ENCODE measurements at regions not wholly inside any gene's neighbourhood (a gene's known extent, or its start where the extent isn't known, plus 50 kb on each side); places are given as distances from the start of the nearest gene placed in this dataset.
"Not testable (repeated sequence)": the region's sequence is repeated elsewhere in the genome, so short reads cannot be mapped to it uniquely, and the experiment has no call there.

DNA sequence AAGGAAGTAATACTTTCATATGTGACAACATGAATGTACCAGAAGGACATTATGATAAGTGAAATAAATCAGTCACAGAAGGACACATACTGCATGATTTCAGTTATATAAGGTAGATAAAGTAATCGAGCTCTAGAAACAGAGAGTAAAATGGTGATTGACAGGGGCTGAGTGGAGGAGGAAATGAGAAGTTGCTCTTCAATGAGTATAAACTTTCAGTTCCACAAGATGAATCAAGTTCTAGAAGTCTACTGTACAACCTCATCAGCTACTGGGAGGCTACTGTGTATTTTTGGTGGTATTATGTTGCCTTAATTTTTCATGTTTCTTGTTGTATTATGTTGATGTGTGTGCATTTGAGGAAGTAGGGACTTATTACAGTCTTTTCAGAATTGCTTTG lies 270.9 kb upstream of the GRIA3 start:
- no peak for DNase-seq (ENCODE audit: low spot score)

DNA sequence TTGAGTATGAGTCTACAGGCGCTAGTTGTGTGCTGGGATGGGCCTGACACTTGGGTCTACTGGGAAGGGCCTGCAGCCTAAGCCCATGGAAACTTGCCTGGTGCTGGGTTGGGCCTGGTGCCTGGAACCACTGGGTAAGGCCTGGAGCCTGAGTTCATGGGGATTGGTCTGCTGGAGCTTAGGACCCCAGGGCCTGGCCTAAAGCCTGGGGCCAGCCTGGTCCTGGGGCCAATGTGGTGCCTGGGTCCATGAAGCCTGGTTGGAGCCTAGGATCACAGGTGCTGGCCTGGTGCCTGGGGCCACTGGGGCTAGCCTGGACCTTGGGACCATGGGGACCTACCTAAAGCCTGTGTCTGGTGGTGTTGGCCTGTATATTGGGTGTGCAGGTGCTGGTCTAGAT lies 270.3 kb upstream of the GRIA3 start:
- DNase-seq (ENCODE audit: low spot score) = no peak

DNA sequence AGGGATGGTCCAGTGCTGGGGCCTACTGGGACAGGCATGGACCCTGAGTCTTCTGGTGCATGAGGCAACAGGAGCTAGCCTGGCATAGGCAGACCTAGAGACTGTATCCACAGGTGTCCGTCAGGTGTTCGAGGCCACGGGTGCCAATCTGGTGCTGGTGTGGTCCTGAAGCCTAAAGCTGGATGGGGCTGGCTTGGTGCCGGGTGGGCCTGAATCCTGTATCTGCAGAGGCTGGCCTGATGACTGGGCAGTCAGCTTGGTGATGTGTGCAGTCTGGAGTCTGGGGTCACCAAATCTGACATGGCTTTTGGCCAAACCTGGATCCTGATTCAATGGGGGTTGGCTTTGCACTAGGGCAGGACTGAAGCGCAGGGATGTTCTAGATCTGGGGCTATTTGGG lies 269.8 kb upstream of the GRIA3 start:
- no peak for DNase-seq (ENCODE audit: low spot score)

DNA sequence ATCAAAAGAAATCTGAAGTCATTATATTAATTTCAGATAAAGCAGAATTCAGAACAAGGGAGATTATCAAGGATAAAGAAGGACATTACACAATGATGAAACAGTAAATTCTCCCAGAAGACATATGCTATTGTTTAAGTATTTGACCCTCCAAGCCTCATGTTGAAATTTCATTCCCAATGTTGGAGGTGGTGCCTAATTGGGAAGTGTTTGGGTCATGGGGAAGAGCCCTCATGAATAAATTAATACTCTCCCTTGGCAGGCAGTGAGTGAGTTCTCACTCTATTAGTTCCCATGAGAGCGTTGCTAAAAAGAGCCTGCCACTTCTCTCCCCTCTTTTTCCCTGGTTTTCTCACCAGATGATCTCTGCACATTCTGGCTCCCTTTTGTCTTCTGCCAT lies 249.9 kb upstream of the GRIA3 start:
- DNase-seq (ENCODE audit: low spot score) = no peak

DNA sequence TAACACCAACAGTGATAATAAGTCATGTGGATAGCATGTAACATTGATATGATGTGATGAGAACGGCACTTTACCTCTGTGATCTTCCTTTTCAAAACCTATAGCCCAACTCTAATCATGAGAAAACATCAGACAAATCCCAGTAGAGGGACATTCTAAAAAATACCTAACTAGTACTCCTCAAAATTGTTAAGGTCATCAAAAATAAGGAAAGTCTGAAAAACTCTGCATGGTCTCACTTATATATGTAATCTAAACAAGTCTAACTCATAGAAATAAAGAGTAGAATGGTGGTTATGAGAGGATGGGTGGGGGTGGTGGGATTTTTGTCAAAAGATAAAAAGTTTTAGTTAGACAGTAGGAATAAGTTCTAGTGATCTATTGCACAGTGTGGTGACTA lies 243.9 kb upstream of the GRIA3 start:
- no peak for DNase-seq (ENCODE audit: low spot score)

DNA sequence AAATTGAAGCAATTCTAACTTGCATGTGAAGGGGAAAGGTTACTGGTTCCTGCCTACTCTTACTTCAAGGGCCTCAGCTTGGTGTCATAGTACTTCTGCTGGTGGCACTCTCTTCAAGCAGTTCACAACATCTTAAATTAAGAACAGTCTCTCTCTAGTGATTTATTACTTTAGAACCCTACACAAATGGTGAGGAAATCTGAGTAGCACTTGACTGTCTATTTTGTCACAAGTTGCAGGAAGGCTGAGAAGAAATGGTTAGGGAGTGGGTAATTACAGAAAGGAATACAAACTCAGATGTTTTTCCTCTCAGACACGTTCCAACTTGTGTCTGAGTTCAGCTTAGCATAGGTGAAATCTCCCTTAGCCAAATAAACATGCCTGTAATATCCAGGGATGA lies 242.3 kb upstream of the GRIA3 start:
- no peak for DNase-seq (ENCODE audit: low spot score)

DNA sequence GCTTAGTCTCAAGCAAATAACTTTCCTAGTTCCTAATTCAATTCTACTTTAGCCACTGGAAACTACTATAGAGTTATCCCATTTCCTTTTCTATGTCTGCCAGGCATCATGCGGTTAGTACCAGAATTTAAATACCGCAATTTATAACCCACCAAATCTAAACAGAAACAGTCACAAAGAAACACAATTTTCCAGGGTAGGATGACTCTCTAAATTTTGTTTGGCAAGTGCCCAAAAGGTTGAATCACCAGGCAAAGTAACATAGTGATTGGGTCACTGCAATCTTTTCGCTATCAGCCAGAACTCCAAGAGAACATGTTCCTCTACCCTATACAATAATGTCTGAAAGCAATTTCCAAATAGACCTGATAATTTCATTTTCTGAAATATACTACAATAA lies 240.2 kb upstream of the GRIA3 start:
- no peak for DNase-seq (ENCODE audit: low spot score)

DNA sequence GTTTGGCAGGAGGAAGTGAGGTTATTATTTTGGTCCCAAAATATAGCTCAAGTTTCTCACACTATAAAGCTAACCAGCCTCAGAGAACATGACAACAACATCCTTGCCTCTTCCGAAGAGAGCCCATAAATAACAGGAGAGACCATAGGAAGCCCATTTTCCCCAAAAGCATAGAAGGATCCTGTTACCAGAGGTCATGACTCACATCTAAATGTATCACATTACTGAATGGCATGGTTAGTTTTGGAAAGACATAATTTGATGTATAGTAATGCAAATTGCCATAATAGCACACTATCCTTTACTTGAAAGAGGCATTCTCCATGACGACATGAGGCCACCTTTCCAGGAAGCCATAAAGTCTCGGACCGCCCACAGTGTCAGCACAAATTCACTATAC lies 238.8 kb upstream of the GRIA3 start:
- DNase-seq (ENCODE audit: low spot score) = no peak

DNA sequence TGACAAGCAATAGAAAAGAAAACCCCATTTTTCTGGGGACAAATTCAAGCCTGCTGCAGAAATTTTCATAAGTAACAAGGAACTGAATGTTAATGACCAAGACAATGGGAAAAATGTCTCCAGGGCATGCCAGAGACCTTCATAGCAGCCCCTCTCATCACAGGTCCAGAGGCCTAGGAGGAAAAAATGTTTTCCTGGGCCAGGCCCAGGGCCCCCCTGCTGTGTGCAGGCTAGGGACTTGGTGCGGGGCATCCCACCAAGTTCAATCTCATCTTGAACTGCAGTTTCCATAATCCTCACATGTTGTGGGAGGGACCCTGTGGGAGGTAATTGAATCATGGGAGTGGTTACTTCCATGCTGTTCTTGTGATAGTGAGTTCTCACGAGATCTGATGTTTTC lies 211.5 kb upstream of the GRIA3 start:
- no peak for DNase-seq (ENCODE audit: low spot score)

DNA sequence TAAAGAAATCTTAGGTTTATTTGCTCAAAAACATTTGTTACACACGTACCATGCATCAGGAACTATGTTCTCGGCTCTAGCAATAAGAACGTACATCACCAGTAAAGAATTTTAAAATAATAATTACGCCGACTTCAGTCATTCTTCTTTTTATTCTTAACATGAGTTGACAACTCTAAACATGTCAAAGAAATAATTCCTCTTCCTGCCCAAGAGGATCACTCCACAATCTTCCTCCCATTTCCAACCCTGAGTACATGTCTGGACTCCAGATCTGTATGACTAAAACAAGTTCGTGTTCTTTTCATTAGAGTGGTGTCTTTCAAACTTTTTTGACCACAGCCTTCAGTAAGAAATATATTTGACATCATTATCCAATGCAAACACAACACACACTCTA lies 201.6 kb upstream of the GRIA3 start:
- DNase-seq (ENCODE audit: low spot score) = no peak

DNA sequence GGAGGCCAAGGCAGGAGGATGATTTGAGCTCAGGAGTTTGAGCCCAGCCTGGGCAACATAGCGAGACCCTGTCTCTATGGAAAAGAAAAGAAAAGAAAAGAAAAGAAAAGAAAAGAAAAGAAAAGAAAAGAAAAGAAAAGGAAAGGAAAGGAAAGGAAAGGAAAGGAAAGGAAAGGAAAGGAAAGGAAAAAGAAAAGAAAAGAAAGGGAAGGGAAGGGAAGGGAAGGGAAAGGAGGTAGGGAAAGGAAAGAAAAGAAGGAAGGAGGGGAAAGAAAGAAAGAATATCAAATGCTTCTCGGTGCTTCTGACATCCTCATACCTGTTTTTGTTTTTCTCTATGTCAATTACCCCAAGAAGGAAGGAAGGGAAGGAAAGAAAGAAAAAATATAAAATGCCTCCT lies 181.2 kb upstream of the GRIA3 start:
- DNase-seq (ENCODE audit: low spot score) = not testable (repeated sequence)

DNA sequence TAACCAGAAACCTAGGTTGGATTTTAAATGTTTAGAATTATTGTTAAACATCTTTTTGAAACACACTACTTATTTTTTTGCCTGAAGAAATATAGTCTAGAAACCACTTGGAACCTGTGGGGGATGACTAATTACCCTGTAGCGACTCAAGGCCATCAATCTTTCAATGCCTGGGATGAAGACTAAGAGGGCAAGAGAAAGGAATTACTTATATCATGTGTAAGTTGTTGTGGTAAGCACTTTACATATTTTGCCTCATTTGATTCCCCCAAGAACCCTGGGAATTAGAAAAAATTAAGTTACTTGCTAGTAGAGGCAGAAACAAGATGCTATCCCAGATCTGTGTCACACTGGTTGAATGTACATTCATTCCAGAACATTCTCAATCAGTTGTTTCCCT lies 170.9 kb upstream of the GRIA3 start:
- DNase-seq (ENCODE audit: low spot score) = no peak

DNA sequence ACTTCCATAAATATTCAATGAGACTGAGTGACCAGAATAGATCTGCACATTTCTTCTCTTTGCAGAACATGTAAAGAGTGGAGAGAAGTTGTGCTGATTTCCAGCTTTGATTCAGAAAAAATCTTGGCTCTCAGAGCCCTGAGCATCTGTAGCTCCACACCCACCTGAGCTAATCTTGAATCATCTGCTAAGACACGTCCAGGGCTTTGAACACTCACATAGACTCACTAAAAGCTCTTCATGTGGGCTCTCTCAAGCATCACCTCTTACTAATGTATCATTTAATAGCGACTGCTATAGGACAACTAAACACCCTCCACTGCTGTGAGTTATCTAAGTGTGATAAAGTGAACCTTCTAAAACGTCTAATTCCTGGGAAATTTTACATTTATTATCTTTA lies 147.7 kb upstream of the GRIA3 start:
- DNase-seq (ENCODE audit: low spot score) = no peak

DNA sequence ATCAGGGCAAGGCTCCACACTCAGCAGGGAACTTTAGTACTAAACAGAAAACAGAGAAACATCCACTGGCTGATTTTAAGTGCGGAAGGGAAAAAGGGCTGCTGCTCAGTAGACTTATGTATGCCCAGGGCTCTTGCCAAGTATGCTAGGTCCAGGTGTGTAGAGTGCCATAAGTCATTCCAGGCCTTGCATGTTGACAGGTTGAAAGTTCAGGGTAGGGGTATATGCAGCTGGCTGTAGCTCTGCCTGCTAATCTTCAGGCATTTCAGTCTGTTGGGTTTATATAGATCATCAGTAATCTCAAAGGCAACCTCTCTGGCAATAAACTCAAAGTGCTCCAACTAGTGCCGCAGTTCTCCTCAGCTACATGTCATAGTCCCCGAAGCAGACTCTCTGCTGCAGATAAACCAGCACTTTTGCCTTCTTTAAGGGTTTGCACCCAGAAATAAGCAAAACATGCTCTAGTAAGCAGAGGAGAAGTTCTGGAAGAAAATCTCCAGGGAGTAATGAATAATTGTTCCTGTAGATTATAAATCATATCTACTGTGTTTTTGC lies 134.9 kb upstream of the GRIA3 start:
- DNase-seq (ENCODE audit: low spot score) = no peak

DNA sequence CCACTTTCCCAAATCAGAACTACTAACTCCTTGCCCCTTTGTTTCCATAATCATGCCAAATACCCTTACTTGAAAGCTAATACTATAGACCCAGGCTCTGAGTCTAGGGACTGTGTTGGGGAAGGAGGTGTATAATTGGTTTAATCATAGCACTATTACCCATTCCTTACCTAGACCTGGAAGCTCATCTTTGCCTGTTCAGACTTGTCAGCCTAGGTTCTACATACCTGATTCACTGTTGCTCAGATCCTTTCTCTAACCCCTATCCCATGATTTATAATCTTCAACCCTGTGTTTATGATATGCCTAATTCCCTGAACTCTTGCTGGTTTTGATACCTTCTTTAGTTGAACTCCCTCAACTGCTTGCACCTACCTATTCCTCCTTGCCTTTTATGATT lies 123.1 kb upstream of the GRIA3 start:
- no peak for DNase-seq (ENCODE audit: low spot score)

DNA sequence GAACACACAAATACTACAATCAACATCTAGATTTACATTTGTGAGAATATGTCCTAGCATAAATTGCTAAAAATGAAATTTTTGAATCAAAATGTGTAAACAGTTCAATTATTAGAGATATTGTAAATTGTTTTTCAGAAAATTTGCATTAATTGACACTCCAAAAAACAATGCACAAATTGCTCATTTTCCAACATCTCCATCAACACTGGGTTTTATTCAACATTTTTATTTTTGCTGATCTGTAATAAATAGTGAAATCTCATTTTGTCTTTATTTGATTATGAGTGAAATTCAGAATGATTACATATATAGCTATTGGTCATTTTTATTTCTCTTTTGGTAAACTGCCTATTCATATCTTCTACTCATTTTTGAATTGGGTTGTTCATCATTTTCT lies 120.0 kb upstream of the GRIA3 start:
- no peak for DNase-seq (ENCODE audit: low spot score)

DNA sequence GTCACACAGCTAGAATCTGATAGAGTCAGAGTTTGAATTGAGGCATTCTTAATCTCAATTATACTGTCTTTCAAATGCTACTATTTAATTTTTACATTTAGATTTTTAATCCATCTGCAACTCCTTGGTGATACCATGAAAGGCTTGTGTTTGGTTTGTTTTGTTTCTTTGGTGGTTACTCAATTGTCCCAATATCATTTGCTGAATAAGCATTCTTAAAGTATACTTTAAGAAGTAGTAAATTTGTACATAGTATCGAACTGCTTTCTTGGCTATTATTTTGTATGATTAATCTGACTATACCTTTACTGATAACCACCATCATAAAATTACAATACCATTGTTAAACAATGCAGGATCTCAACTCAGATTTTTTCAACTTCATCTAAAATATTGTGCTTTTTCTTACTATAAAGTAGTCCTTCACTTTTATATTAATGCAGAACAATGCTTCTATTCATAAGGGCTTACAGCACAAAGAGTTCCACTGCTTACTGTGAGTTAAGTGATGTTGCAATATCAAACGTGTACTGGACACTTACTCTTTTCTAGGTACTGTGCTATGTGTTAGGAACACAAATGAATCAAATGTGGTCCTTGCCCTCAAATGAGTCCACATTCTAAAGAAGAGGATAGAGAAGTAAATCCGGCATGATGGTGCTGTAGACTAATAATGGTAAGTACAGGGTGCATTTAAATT lies 111.2 kb upstream of the GRIA3 start:
- no peak for DNase-seq (ENCODE audit: low spot score)

DNA sequence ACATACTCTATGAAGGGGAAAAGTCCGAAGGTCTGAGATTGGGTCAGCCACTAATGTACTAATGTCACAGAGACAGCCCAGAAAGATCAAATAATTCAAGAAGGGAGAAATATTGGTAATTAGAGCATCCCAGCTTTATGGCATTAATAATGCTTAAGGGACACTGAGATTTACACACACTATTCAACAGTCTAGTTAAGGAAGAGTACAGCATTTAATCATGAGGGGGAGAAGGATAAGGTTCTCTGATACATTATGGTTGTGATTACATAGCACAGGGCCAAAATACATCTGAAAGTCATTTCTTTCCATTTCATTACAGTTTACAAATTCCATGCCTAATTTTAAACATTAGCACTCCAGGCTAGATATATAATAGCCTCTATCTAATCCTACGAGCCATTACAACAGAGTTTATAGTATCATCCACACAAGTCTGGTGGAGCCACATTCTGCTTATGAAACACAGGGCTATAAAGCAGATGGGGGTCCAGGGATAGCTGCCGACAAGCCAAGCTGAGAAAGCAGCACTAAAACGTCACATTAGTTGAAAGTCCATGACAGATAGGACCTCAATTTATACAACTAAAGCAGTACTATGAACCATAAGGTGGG lies 108.0 kb upstream of the GRIA3 start:
- DNase-seq (ENCODE audit: low spot score) = no peak

DNA sequence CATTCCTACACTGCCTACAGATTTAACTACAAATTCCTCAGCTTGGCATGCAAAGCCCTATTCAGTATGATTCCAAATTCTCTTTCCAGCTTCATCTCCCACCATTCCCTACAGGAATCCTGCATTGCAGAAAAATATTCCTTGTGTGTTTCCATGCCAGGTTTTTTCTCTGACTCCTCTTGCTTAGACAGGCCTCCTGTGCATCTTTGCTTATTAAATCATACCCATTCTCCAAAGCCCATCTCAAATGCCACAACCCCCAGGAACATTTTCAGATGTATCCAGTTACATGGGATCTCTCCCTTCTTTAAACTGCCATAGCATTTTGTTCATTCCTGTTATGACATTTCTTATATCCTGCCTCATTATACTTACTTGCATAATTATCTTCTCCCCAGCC lies 106.4 kb upstream of the GRIA3 start:
- DNase-seq (ENCODE audit: low spot score) = no peak

DNA sequence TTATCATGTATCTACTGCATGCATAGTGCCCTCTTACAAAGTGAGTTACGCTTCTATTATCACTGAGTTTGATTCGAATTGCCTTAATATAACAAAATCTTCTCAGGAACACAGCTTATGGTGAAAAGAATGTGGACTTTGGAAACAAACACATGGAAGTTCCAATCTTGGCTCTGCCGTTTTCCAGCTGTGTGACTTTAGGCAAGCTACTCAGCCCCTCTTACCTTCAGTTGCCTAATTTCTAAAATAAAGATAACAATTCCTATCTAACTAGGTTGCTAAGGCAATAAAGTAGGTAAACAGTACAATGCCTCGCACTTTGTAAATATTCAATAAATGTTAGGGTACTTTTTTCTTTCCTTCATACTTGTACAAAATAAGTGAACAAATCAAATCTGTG lies 104.0 kb upstream of the GRIA3 start:
- DNase-seq (ENCODE audit: low spot score) = no peak

DNA sequence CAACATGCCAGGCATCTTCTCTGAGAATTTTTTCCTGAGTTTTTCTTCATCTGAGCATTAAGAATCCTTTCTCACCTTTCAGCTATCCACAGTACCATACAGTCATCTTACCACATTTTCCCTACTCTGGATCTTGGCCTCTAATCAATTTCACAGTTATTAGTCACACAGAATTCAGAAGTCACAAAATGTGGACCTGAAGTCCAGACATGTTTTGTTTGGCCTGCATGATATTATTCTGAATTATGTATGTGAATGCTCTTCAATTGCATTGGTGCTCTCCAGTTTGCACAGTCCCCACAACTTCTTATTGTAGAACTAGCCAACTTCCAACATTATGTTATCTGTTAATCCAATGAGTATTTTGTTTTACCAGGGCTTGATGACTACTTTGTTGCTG lies 102.3 kb upstream of the GRIA3 start:
- no peak for DNase-seq (ENCODE audit: low spot score)

DNA sequence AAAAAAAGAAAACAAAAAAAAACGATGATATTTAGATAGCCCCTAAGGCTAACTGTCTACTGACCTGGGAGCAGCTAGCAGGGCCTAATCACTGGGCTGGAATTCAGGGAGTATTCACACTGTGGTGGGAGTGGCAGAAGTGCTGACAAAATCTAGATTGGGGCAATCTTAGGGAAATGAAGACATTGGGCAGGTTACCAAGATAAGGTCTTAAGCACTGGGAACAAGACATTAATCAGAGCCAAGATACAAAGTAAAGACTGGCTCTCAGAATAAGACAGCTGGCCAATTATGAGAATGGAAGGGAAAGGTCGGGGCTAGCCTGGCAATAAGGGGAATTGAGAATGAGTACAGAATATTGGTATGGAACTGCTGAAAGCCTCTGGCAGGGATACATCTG lies 100.2 kb upstream of the GRIA3 start:
- DNase-seq (ENCODE audit: low spot score) = no peak

DNA sequence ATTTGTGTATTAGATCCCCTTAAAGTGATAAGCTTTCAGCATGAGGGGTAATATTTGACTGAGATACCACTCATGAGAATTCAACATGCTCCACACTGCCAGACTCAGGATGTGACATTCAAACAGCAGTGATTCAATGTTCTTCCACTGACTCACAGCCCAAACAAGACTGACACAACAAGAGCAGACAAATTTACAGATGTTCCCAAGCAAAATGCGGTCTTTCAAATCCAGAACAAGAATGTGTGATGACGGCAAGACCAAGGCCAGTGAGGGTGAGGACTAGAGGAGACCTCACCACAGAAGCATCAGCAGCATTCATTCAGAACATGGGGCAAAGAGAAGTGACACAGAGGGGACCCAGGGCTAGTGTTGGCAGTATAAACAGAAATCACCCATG lies 99.3 kb upstream of the GRIA3 start:
- DNase-seq (ENCODE audit: low spot score) = no peak

DNA sequence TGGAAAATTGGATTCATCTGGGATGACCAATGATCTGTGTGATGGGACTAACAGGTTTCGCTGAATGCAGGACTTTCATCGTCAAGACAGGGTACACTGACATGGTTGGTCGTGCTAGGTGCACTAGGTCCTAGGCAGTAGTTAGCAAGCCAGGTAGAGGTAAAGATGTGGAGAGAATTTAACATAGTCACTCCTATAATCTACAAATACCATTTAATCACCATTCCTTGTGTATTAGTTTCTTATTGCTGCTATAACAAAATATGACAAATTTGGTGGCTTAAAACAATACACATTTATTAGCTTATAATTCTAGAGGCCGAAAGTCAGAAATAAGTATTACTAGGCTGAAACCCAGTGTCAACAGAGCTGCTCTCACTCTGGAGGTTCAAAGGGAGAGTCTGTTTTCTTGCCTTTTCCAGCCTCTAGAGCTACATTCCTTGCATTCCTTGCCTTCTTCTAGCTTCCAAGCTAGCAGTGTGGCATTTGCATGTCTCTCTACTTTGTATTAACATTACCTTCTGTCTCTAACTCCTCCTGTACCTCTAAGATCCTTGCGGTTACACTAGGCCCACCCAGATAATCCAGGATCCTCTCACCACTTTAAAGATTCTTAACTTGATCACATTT lies 98.7 kb upstream of the GRIA3 start:
- no peak for DNase-seq (ENCODE audit: low spot score)
